ENCODE measurements at regions not wholly inside any gene's neighbourhood (a gene's known extent, or its start where the extent isn't known, plus 50 kb on each side); places are given as distances from the start of the nearest gene placed in this dataset.
A peak's percentile ranks its signal among the peaks of the same experiment; 100 is the strongest.

- TF ChIP-seq CTCF (IDR thresholded peaks at IDR 0.05; ENCODE audit: low read depth, low read length), result no peak
- H3K4me3 ChIP-seq (replicated peaks in 1 of 2; ENCODE audit: low read depth in 2 of 2, low read length in 2 of 2), result no peak overlapping the region
- no peak for DNase-seq (ENCODE audit: low read depth in 2 of 2)
These were observed 95.7 kb downstream of the TTC32 start for GRCh38 chr2:19806131-19806530.

GRCh38 chr2:19805266-19805665 lies 96.5 kb downstream of the TTC32 start:
- DNase-seq (ENCODE audit: low read depth in 2 of 2), result no peak
- no peak overlapping the region for H3K4me3 ChIP-seq (replicated peaks in 1 of 2; ENCODE audit: low read depth in 2 of 2, low read length in 2 of 2)
- TF ChIP-seq CTCF (IDR thresholded peaks at IDR 0.05; ENCODE audit: low read depth, low read length), result no peak

GRCh38 chr2:19804639-19805260 lies 97.0 kb downstream of the TTC32 start:
- TF ChIP-seq CTCF (IDR thresholded peaks at IDR 0.05; ENCODE audit: low read depth, low read length), result no peak
- no peak overlapping the region for H3K4me3 ChIP-seq (replicated peaks in 1 of 2; ENCODE audit: low read depth in 2 of 2, low read length in 2 of 2)
- no peak for DNase-seq (ENCODE audit: low read depth in 2 of 2)

GRCh38 chr2:19802086-19802841 lies 99.5 kb downstream of the TTC32 start:
- H3K4me3 ChIP-seq (replicated peaks in 1 of 2; ENCODE audit: low read depth in 2 of 2, low read length in 2 of 2), result no peak overlapping the region
- DNase-seq (ENCODE audit: low read depth in 2 of 2), result peak; percentile 51 to 68
- TF ChIP-seq CTCF (IDR thresholded peaks at IDR 0.05; ENCODE audit: low read depth, low read length), result no peak

GRCh38 chr2:19801367-19802080 lies 100.3 kb downstream of the TTC32 start:
- H3K4me3 ChIP-seq (replicated peaks in 1 of 2; ENCODE audit: low read depth in 2 of 2, low read length in 2 of 2), result no peak overlapping the region

GRCh38 chr2:19800796-19801195 lies 101.0 kb downstream of the TTC32 start:
- H3K4me3 ChIP-seq (replicated peaks in 1 of 2; ENCODE audit: low read depth in 2 of 2, low read length in 2 of 2), result no peak overlapping the region
- no peak for DNase-seq (ENCODE audit: low read depth in 2 of 2)
- no peak for TF ChIP-seq CTCF (IDR thresholded peaks at IDR 0.05; ENCODE audit: low read depth, low read length)

More at GRCh38 chr2:19801367-19802080, 100.3 kb downstream of the TTC32 start:
- DNase-seq (ENCODE audit: low read depth in 2 of 2), result peak; percentile 97
- no peak for TF ChIP-seq CTCF (IDR thresholded peaks at IDR 0.05; ENCODE audit: low read depth, low read length)
